ENCODE measurements at regions not wholly inside any gene's neighbourhood (a gene's known extent, or its start where the extent isn't known, plus 50 kb on each side); places are given as distances from the start of the nearest gene placed in this dataset.

- DNase-seq: no peak
These were observed 203.4 kb downstream of the KIF18A start for GRCh38 chr11:27904358-27905055.

- DNase-seq: no peak
These were observed 202.8 kb upstream of the BDNF start for GRCh38 chr11:27902981-27903624.

- DNase-seq: no peak
These were observed 197.9 kb upstream of the BDNF start for GRCh38 chr11:27898166-27898565.

- DNase-seq: no peak
These were observed 195.8 kb upstream of the BDNF start for GRCh38 chr11:27896096-27896495.

GRCh38 chr11:27894552-27894951, 194.3 kb upstream of the BDNF start:
- no peak for DNase-seq

- no peak for DNase-seq
These were observed 186.6 kb upstream of the BDNF start for GRCh38 chr11:27886857-27887256.

GRCh38 chr11:27882066-27882697, 181.9 kb upstream of the BDNF start:
- no peak for DNase-seq

GRCh38 chr11:27875831-27876775, 175.8 kb upstream of the BDNF start:
- no peak for DNase-seq

- DNase-seq: no peak
These were observed 175.0 kb upstream of the BDNF start for GRCh38 chr11:27874998-27875830.

GRCh38 chr11:27873664-27874063, 173.4 kb upstream of the BDNF start:
- DNase-seq: no peak

- DNase-seq: no peak
These were observed 170.8 kb upstream of the BDNF start for GRCh38 chr11:27871056-27871455.

- no peak for DNase-seq
These were observed 169.4 kb upstream of the BDNF start for GRCh38 chr11:27869701-27870100.

GRCh38 chr11:27868709-27869108, 168.5 kb upstream of the BDNF start:
- DNase-seq: no peak

- no peak for DNase-seq
These were observed 168.0 kb upstream of the BDNF start for GRCh38 chr11:27868226-27868625.

GRCh38 chr11:27865105-27865504, 164.8 kb upstream of the BDNF start:
- peak in 1 of 2 experiments; percentile 4 for DNase-seq

GRCh38 chr11:27864611-27865010, 164.4 kb upstream of the BDNF start:
- no peak for DNase-seq

GRCh38 chr11:27864091-27864491, 163.8 kb upstream of the BDNF start:
- DNase-seq: no peak

GRCh38 chr11:27863637-27864036, 163.4 kb upstream of the BDNF start:
- DNase-seq: no peak

GRCh38 chr11:27861706-27862430, 161.6 kb upstream of the BDNF start:
- DNase-seq: no peak

GRCh38 chr11:27860811-27861210, 160.6 kb upstream of the BDNF start:
- DNase-seq: no peak

- DNase-seq: no peak
These were observed 158.6 kb upstream of the BDNF start for GRCh38 chr11:27858866-27859265.

GRCh38 chr11:27857588-27857987, 157.3 kb upstream of the BDNF start:
- no peak for DNase-seq
